Endothelial cell of umbilical vein (primary cell): ENCODE measurements at regions not wholly inside any gene's neighbourhood (a gene's known extent, or its start where the extent isn't known, plus 50 kb on each side); places are given as distances from the start of the nearest gene placed in this dataset.

Source experiments
- BruUV-seq: library from RNA; stranded (reverse); fragments of 400-500 nt; replicated peaks from 2 replicates; lab custom pipeline; 2021; lab: Mats Ljungman, UMichigan
- CTCF ChIA-PET: fragments of 300-600, 350-600 bp; sonication (Branson Sonifier 250); formaldehyde crosslinking; loops from one replicate; lab custom pipeline; 2021; ENCODE audit warnings: antibody characterized with exemption, inconsistent platforms; lab: Charles Lee
- POLR2A ChIA-PET: fragments of 300-600, 350-600 bp; sonication (Branson Sonifier 250); formaldehyde crosslinking; loops from one replicate; lab custom pipeline; 2021; ENCODE audit warnings: antibody characterized with exemption, inconsistent platforms; lab: Charles Lee
- DNase-seq: peaks from one replicate; pipeline ENCODE4 v3.0.0-alpha.2; 2011; ENCODE audit warnings: low read depth, low spot score
- FAIRE-seq: peaks from 2 replicates; lab custom pipeline; 2011; peaks lifted over from hg19 to GRCh38; lab: Jason Lieb, UNC
- H2AFZ ChIP-seq: 2 replicates; pipeline ENCODE4 v1.6.0; 2012; ENCODE audit warnings: low read depth, low read length, control low read depth, inconsistent platforms
- H3K27ac ChIP-seq: 2 replicates; pipeline ENCODE4 v1.5.1; 2011; ENCODE audit warnings: low read depth, mild to moderate bottlenecking, control low read depth, low read length, moderate library complexity; ENCODE audit not compliant: insufficient read depth
- H3K27me3 ChIP-seq, 2 experiments: 2 replicates each; pipeline versions ENCODE4 v1.6.0 to v1.6.1; 2011; ENCODE audit warnings: low read length in 2 of 2, mixed read lengths in 1 of 2; ENCODE audit not compliant: control insufficient read depth in 2 of 2, insufficient read depth in 2 of 2
- H3K36me3 ChIP-seq, 2 experiments: 2 replicates in 1 of 2; 3 replicates in 1 of 2; pipeline ENCODE4 v1.5.1; 2011; ENCODE audit warnings: low read length in 2 of 2, mild to moderate bottlenecking in 1 of 2, moderate library complexity in 1 of 2; ENCODE audit not compliant: control insufficient read depth in 2 of 2, insufficient read depth in 2 of 2; ENCODE audit errors: extremely low read depth in 1 of 2
- H3K4me1 ChIP-seq: 3 replicates; pipeline ENCODE4 v1.5.1; 2011; ENCODE audit warnings: mild to moderate bottlenecking, low read length; ENCODE audit not compliant: control insufficient read depth, insufficient read depth; ENCODE audit errors: extremely low read depth
- H3K4me2 ChIP-seq: 2 replicates; pipeline ENCODE4 v1.6.1; 2011; ENCODE audit warnings: low read length, control low read depth, mixed read lengths; ENCODE audit not compliant: insufficient read depth
- H3K4me3 ChIP-seq, 3 experiments: fragments of 200-600 bp in 1 of 3; sonication (generic), shearing (Covaris generic) in 1 of 3; replicated peaks in 1 of 3; 2 replicates each; pipeline ENCODE4 v1.5.1; 2011 to 2016; ENCODE audit warnings: control low read depth in 3 of 3, low read length in 3 of 3, mild to moderate bottlenecking in 2 of 3, inconsistent platforms in 1 of 3, low read depth in 1 of 3, moderate library complexity in 1 of 3; ENCODE audit not compliant: insufficient read depth in 1 of 3
- H3K79me2 ChIP-seq: 2 replicates; pipeline ENCODE4 v1.6.0; 2012; ENCODE audit warnings: low read length, inconsistent platforms; ENCODE audit not compliant: control insufficient read depth, insufficient read depth
- H3K9ac ChIP-seq: replicated peaks from 2 replicates; pipeline ENCODE3; 2011; ENCODE audit warnings: low read length, control low read depth; ENCODE audit not compliant: insufficient read depth; ENCODE audit errors: extremely low read depth
- H3K9me1 ChIP-seq: replicated peaks from 3 replicates; pipeline ENCODE4 v1.6.0; 2011; ENCODE audit warnings: mild to moderate bottlenecking, low read length; ENCODE audit not compliant: control insufficient read depth, insufficient read depth; ENCODE audit errors: extremely low read depth
- H3K9me3 ChIP-seq: replicated peaks from 2 replicates; pipeline ENCODE4 v1.5.1; 2012; ENCODE audit warnings: low read length, inconsistent platforms; ENCODE audit not compliant: control insufficient read depth, insufficient read depth
- H4K20me1 ChIP-seq: replicated peaks from 2 replicates; pipeline ENCODE3; 2011; ENCODE audit warnings: mild to moderate bottlenecking, low read length; ENCODE audit not compliant: control insufficient read depth, insufficient read depth; ENCODE audit errors: extremely low read depth
- EZH2 ChIP-seq: IDR thresholded peaks from 2 replicates; pipeline ENCODE4 v1.6.1; 2012; ENCODE audit warnings: borderline replicate concordance, low read depth, mild to moderate bottlenecking, moderate library complexity, low read length, inconsistent platforms; ENCODE audit not compliant: severe bottlenecking
- FOS ChIP-seq: IDR thresholded peaks from 2 replicates; pipeline ENCODE4 v1.6.1; 2011; ENCODE audit warnings: mild to moderate bottlenecking, low read length, moderate library complexity, borderline replicate concordance; ENCODE audit not compliant: insufficient read depth
- GATA2 ChIP-seq: IDR thresholded peaks from 2 replicates; pipeline ENCODE4 v1.7.0; 2011; ENCODE audit warnings: low read depth, mild to moderate bottlenecking, moderate library complexity, mixed read lengths, low read length; ENCODE audit not compliant: insufficient read length, insufficient read depth
- JUN ChIP-seq: IDR thresholded peaks from 2 replicates; pipeline ENCODE4 v1.6.1; 2011; ENCODE audit warnings: borderline replicate concordance, low read depth; ENCODE audit not compliant: insufficient read length, insufficient read depth
- MAX ChIP-seq: IDR thresholded peaks from 2 replicates; pipeline ENCODE4 v1.6.1; 2011; ENCODE audit not compliant: insufficient read depth, insufficient read length
- MYC ChIP-seq: IDR thresholded peaks from one replicate; pipeline ENCODE4 v1.6.1; 2011; ENCODE audit warnings: mild to moderate bottlenecking, low read depth, low read length
- POLR2A ChIP-seq: IDR thresholded peaks from 2 replicates; pipeline ENCODE4 v1.6.1; 2012; ENCODE audit warnings: low read depth, mild to moderate bottlenecking, control low read depth, low read length
- POLR2AphosphoS5 ChIP-seq: IDR thresholded peaks from 2 replicates; pipeline ENCODE4 v1.6.1; 2012; ENCODE audit warnings: low read depth, mild to moderate bottlenecking, control low read depth, low read length, moderate library complexity; ENCODE audit not compliant: insufficient read depth
- dilution Hi-C: fragments of 300-500 bp; cut with MboI; formaldehyde crosslinking; loops from one replicate; pipeline ENCODE4 v1.15.0; 2019; ENCODE audit warnings: low sequenced_read_pairs; ENCODE audit not compliant: extremely low pct_ligation_motif_present
- intact Hi-C: fragments of 100-400 bp; cut with micrococcal nuclease; formaldehyde crosslinking; loops from one replicate; pipeline ENCODE4 v1.10.0; 2022
- TF ChIP-seq, protein P1 (sequence below), 2 donors: IDR thresholded peaks; 1 replicate in 1 of 2; 2 replicates in 1 of 2; pipeline ENCODE4 v1.5.1; 2011; ENCODE audit warnings: low read length in 2 of 2, mild to moderate bottlenecking in 2 of 2, moderate library complexity in 2 of 2, control low read depth in 1 of 2, inconsistent platforms in 1 of 2, low read depth in 1 of 2; ENCODE audit not compliant: insufficient read depth in 1 of 2; ENCODE audit errors: extremely low read depth in 1 of 2

GRCh38 chr3:106466881-106467280, 598.1 kb upstream of the CBLB start:
- no peak for FAIRE-seq
- dilution Hi-C loops = no loop called here
- Histone ChIP-seq H3K27ac (no peak overlapping the region), H3K27me3 (no peaks in the 10 kb centered on the region), H3K4me2 (no peak overlapping the region), H3K79me2 (no peaks in the 10 kb centered on the region), H3K9me3 (no peaks in the 10 kb centered on the region), H4K20me1 (no peaks in the 10 kb centered on the region), H3K4me1 (no peaks in the 10 kb centered on the region), H3K9ac (no peak overlapping the region), H2AFZ (no peak overlapping the region), H3K36me3 (no peaks in the 10 kb centered on the region), H3K9me1 (no peaks in the 10 kb centered on the region), H3K4me3 (no peak overlapping the region)
- BruUV-seq = no TSS peak
- ChIA-PET CTCF (interaction anchor here (1.3 to 1.4 kb wide), 2 partner anchors 12 to 13 kb away, joined by 3 read pairs; no protein-coding TSS in a partner anchor), POLR2A (no interaction called here)
- intact Hi-C loops = no loop called here
- no peak for DNase-seq
- TF ChIP-seq POLR2A = no peak
- TF ChIP-seq GATA2 = no peak
- no peak for TF ChIP-seq POLR2AphosphoS5
- no peak for TF ChIP-seq FOS
- TF ChIP-seq, protein P1, sequence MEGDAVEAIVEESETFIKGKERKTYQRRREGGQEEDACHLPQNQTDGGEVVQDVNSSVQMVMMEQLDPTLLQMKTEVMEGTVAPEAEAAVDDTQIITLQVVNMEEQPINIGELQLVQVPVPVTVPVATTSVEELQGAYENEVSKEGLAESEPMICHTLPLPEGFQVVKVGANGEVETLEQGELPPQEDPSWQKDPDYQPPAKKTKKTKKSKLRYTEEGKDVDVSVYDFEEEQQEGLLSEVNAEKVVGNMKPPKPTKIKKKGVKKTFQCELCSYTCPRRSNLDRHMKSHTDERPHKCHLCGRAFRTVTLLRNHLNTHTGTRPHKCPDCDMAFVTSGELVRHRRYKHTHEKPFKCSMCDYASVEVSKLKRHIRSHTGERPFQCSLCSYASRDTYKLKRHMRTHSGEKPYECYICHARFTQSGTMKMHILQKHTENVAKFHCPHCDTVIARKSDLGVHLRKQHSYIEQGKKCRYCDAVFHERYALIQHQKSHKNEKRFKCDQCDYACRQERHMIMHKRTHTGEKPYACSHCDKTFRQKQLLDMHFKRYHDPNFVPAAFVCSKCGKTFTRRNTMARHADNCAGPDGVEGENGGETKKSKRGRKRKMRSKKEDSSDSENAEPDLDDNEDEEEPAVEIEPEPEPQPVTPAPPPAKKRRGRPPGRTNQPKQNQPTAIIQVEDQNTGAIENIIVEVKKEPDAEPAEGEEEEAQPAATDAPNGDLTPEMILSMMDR (IDR thresholded peaks at IDR 0.05; ENCODE audit: extremely low read depth in 1 of 2, insufficient read depth in 1 of 2, low read depth in 1 of 2, low read length in 2 of 2) = no peak
- no peak for TF ChIP-seq MYC
- no peak for TF ChIP-seq EZH2
- TF ChIP-seq MAX = no peak
- no peak for TF ChIP-seq JUN
